HG03066 (cell line): ENCODE measurements at regions not wholly inside any gene's neighbourhood (a gene's known extent, or its start where the extent isn't known, plus 50 kb on each side); places are given as distances from the start of the nearest gene placed in this dataset.

Source experiments
- ATAC-seq: cut with Tn5 transposase; IDR thresholded peaks from one replicate; pipeline ENCODE4 v1.9.1; 2021; ENCODE audit warnings: low read depth; ENCODE audit not compliant: unreplicated experiment

DNA sequence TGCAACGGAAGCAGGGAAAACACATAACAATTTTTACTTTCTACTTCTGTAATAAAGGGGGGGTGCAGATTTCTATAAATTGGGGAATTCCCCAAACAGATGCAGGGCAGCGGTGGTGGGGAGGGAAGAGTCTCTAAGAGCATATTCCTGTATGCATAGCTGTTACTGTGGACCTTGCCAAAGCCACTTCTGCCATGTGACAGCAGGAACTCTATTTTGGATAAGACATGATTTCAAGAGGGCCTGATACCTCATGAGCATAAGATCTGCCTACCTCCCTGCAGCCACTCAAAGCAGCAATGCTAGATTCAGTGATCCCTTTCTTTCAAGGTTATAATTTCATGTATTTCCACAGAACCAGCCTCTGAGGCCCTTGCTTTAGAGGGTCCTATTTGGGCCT, 86.2 kb upstream of the CNKSR3 start:
- ATAC-seq, result no peak

DNA sequence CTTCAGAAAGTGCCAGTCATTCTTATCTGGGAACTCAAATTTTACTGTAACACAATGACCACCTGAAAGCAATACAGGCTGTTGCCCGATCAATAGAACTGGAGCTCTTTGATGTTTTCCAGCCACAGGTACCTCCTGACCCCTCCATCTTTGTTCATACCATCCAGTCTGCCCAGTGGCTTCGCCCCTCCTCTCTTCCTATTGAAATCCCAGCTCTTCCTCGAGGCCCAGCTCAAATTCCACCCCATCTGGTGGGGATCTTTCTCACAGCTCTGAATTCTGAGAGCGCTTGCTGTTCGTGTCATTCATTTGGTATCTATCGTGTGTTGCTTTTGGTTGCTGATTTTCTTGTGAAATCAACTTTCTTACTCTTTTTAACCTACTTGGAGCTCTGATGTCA, 87.9 kb upstream of the CNKSR3 start:
- no peak for ATAC-seq

DNA sequence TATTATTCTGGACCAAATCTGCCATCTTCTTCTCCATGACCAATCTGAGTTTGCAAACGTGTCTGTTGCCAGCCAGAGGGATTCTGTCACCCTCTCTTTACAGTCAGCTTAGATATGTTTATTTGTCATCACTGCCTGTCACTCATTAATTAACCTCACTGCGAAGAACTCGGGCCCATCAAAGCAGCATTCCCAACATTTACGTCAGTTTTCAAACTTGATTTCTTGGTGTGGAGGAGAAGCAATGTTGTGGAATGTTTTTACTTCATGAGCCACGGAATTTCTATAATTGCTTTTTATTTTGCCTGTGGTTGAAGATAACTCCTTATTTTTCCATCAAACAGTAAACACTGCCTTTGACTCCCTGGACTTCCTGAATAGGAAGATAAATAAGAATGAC, 91.8 kb upstream of the CNKSR3 start:
- ATAC-seq, result no peak

DNA sequence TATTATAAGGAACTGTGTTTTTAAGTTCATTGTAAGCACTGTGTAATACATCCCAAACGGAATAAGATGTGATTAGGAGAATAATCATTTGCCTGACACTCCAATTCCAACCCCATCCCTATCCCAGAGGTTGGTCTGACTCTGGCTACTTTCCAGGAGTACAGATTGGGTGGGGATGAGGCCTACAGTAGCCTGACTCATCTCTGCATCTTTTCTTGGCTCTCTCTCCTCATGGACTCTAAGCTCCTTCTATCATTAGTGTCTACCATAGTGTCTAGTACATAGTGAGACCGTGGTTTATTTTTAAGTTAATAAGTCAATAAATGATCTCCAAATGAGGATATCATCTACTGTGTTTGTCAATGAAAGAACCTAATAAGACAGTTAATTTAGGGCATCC, 92.2 kb upstream of the CNKSR3 start:
- ATAC-seq, result no peak

DNA sequence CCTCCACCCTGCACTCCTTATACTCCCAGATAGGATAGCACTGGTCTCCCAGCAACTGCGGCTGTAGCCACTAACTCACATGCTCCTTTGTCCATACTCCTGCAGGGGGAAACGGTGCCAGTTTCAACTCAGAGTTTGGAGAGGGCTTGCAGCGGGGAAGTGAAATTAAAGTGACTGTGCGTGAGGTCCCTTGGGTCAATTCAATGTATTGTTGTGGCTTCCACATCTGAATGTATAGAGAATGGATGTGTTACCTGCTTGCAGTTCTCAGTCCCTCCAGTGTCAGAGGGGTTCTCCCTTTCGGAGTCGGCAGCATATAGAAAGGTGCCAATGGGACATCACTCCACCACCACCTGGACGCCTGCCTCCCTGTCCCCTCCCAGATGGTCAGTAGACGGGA, 93.6 kb upstream of the CNKSR3 start:
- no peak for ATAC-seq

DNA sequence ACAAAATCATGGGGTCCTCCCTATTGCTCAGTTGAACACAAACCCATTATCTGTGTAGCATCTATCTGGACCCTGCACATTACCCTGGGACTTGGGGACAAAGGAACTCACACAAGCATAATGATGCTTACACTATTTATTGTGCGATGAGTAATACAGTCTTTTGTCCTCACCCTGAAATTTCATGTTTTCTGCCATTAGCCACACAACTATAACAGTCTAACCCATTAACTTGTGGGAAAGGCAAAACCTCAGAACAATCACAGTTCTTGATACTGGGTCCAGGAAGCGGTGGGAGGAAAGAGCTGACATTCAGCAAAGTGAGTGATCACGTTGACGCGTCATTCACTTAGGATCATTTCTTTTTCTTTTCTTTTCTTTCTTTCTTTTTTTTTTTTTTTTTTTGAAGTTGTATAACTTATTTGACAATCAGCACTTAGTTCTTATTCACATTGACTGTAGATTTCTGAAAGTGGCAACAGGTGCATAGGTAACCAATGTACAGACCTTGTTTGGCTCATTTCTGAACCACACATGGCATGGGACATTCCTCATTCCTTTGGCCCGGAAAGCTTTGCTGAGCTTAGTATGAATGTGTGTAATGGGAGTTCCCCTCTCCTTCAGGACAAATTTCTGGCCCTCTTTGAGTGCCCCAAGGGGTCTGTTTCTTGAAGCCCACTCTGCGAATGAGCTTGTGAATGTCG, 94.8 kb upstream of the CNKSR3 start:
- peak; percentile 55 for ATAC-seq

DNA sequence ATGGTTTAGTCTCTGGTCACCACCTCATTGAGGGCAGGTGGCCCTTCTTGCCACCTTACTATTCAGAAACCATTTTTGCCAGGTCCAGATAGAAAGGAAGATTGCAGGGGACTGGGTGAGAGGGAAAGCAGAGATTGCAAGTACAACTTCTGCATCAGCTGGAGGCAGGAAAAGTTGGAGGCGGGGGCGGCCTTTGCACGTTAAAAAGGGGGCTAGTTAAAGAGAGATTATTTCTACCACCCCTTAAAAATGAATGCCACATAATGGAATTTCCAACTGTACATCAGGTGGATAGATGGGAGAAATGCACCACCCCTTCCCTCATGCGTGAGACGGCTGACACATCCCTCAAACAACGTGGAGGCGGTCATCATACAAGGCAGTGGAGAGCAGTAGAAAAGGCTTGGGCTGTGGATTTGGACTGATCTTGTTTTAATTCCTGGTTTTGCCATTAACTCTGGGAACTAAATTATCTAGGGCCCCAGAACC, 95.4 kb upstream of the CNKSR3 start:
- ATAC-seq, result no peak

DNA sequence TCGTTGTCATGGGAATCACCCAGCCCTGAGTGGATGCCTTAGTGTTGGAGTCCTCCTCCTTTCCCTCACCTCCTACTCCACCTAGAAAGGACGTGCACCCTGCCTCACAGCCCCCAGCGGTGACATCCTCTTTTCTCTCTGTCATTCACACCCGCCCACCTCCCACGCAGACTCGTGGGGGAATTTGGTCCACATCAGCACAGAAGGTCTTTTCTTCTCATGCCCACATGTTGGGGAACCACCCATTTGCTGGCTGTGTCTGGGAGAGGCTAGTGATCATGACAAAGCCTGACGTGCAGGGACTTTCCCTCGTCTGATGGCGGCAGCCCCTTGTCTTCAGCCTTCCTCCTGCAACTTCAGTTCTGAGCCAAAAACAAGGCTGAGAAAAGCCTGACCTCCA, 96.0 kb upstream of the CNKSR3 start:
- peak; percentile 63 for ATAC-seq

DNA sequence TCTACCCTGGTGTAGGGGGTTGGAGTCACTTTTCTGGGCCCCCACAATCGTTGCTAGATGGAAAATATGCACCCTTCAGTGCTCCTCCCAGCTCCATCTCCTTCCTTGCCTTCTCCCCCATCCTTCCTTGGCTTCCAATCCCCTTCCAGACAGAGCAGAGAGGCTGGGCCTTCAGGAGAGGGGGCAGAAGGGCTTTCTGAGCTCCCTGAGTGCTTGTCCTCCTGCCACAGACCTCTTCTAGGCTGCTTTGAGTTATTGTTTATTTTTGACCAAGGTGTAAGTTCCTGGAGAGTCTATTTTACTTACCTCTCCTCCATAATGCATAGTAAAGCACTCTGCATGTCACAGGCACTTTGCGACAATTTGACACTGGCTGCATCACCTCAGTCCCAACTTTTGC, 96.4 kb upstream of the CNKSR3 start:
- no peak for ATAC-seq

DNA sequence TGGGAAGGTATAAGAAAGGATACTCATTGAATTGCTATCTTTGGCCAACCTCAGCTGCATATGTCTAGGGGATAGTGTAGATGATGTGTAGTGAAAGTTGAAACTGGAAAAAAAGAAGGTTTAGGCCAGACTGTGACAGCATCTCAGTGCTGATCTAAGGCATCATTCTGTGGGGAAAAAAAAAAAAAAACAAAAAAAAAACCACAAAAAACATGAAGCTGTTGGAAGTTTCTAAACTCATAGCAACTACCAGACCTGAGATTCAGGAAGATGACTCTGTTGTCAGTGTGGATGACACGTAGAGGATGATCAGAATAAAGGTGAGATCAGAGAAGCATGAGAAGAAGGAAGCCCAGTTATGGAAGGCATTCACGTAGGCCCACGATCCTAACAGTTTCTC, 100.8 kb upstream of the CNKSR3 start:
- ATAC-seq, result no peak

DNA sequence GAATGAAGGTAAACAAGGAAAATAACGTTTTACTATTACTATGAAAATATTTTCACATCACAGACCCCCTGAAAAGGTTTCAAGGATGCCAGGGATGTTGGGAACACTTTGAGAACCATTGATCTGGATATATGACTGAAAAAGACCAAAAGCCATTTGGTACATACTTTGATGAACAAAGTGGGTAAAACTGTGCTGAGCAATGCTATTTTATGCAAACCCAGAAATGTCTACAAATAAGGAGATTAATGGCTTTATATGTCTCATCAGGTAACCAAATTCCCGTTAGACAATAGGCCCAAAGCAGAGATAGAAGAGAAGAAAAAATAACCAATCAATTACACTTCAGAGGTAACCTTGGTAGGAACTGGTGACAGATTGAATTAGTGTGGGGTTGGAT, 101.4 kb upstream of the CNKSR3 start:
- no peak for ATAC-seq

DNA sequence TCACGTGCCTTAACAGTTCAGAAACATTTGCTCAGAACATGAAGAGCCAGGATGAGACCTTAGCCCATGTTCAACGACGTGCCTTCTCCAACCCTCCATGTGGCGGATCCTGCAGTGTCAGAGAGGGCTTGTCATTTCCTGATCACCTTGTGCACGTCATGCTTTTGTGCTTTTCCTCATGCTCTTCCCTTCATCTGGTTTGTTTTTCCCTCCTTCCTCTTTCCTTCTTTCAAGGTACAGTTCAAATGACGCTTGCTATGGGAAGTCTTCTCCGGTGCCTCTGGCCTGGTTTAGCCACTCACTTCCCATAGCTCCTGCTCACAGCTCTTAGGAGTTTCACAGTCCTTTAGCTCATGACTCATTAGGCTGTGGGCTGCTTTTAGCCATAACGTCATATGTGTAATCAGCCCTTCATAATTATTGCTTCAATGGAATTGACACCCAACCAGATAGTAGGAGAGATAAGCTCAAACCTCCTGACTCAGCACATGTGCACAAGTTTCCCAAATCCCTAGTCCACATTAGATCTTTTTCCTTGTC, 102.7 kb upstream of the CNKSR3 start:
- no peak for ATAC-seq

DNA sequence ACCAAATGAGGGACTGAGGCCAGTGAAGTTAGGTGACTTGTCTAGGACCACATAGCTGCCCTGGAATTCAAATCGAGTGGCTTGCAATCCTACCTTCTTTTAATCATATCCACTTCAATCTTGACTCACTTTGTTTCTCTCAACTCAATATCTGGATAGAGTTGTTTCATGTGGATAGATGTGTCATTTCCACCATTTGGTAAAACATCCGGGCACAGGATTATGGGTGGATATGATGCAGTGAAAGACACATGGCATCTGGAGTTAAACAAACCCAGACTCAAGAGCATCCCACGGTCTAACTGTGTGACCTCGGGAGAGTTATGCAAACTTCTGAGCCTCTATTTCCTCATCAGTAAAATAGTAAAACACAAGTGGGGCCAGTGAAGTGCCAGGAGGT, 103.6 kb upstream of the CNKSR3 start:
- ATAC-seq, result no peak

DNA sequence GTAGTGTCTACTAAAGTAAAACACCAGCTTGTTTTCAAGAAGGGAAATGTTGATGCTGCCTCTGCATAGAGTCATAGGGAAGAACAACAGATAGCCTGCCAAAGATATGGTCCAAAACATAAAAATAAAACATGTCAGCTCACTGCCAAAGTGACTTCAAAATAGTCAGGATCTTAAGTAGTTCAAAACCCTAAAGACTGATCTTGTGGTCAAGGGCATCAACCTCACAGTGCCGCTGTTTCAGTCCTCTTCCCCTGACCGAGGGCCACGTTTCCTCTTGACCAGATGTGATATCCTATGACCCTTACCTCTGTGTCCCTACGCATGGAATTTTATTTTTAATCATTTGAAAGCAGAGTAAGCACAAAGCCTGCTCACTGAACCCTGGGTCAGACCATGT, 104.2 kb upstream of the CNKSR3 start:
- no peak for ATAC-seq

DNA sequence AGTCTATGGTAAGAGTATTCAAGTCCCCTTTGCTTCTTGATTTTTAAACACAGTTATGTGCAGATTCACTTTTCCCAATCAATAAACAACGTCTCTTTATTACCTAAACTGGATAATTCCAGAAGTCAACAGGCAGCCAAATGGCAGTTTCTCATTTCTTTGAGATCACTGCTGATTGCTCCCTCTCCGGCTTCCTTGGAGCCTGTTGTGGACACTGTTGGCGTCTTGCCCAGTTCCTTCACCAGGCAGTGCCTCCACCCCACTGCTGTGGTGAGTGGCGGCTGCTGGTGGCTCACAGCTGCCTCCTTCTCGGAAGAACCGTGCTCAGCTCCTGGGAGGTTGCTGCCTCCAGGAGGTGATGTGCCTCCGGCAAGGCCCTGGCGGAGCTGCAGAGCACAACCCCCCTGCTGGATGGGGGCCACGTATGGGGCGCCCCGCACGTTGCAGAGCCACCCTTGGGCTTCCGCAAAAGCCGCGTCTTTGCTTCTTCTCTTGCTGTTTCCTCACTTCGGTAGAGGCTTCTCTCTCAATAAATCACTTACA, 105.1 kb upstream of the CNKSR3 start:
- ATAC-seq, result no peak

DNA sequence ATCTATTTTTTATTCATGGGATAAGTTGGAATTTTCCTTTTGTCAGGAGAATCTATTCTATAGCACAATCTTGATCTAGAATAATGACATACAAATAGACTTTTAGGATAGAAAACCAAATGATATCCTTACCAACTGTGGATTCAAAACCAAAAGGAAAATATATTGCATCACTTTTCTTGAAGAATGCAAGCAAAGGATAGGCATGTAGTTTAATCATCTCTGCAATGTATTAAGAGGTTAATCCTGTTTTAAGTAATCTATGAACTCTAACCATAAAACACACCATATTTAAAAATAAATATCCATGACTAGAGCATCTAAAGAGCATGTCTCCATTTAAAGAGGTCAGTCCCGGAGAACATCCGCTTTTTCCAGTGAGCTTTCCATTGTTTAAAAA, 106.7 kb upstream of the CNKSR3 start:
- no peak for ATAC-seq

DNA sequence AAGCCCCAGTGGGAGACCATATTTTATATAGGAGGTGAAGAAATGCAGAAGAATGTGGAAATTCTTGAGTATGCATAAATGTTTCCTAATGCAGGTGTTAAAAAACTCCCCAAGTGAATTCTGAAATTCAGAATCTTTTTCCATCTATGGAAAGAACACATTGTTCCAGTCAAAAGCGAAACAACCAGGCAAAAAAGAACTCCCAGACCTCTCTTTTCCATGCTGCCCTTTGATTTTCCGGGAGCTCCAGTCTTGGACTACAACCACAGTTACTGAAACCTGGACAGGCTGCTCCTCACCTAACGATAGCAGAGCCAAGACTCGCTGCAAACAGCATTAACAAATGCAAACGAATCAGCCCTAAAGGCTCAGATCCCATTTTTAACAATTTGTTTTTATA, 108.7 kb upstream of the CNKSR3 start:
- no peak for ATAC-seq

DNA sequence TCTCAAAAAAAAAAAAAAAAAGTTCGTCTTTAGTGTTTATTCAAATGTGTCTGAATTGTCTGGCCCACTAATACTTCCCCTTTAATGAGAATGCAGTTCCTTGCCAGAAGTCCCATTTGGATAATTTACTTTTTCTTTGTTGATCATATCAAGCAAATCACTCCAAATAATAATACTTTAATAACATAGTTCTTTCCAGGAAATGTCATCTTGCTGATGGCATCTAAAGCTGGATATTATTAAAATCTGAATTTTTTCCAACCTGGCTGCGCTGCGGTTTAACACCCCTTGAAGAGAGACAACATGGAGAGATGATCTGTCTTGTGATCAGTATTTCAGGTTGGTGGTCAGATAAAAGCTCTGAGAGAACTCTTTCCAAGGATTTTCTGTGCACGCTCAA, 111.2 kb upstream of the CNKSR3 start:
- no peak for ATAC-seq

DNA sequence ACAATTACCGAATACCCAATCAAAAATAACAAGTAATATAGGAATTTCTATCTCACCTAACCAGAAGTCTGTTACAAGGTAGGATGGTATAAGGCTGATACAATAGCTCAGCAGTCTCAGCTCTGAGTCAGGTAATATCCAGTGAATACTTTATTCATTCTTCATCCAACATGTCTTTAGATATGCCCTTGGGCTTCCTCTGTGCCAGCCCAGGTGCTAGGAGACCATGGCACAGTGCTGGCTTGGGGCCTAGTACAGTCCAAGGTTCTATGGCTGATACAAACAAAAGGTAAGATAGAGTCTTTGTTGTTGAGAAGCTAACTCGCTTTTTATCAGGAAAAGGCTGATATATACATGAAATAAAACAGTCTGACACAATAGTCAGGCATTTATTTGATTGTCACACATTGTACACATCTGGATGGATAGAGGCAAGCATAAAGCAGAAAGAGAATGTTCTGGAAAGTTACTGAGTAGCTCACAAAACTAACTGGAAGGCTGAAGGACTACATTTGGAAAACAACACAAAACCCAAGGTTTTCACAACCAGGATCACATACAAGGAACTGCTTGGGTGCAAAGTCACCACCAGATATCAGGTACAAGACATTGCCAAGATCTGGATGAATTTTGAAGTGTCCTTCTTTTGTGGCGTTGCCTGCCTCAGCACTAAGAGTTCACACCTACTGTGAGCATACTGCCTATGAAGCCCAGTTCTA, 110.4 kb upstream of the SCAF8 start:
- ATAC-seq, result no peak

DNA sequence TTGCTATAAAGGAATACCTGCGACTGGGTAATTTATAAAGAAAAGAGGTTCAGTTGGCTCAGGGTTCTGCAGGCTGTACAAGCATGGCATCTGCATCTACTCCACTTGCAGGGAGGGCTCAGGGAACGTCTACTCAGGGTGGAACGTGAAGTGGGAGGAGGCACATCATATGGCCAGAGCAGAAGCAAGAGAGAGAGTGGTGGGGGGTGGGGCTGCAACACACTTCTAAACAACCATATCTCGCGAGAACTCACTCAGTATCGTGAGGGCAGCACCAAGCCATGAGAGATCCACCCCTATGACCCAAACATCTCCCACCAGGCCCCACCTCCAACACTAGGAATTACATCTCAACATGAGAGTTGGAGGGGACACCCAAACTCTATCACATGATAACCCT, 109.8 kb upstream of the SCAF8 start:
- ATAC-seq, result no peak

DNA sequence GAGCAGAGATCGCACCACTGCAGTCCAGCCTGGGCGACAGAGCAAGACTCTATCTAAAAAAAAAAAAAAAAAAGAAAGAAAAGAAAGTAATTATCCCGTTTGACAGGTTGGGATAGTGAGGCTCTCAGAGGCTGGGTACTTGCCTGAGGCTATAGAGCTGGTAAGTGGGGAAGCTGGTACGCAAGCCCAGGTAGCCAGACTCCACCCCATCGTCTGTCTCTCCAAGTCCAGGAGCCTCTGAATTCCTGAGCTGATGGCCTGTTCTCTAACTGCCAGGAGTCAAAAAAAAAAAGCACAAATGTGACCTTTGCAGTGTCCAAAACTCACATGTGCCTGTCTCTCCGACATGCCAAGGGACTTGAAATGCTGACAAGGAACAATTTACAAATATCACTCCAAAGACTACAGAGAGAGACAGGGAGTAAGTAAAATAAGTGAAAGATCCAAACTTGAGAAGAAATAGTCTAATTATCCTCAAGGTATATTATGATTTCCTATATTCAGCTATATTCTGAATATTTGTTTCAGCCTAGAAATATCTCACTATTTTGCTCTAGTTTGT, 109.1 kb upstream of the SCAF8 start:
- ATAC-seq, result no peak
